Bronchial epithelial cell (primary cell): ENCODE measurements at regions not wholly inside any gene's neighbourhood (a gene's known extent, or its start where the extent isn't known, plus 50 kb on each side); places are given as distances from the start of the nearest gene placed in this dataset.
"Not testable (repeated sequence)": the region's sequence is repeated elsewhere in the genome, so short reads cannot be mapped to it uniquely, and the experiment has no call there.

Experiments used
- DNase-seq: peaks from one replicate; pipeline ENCODE4 v3.0.0-alpha.2; 2010; ENCODE audit warnings: low read depth
- FAIRE-seq: peaks from 2 replicates; lab custom pipeline; 2011; peaks lifted over from hg19 to GRCh38; lab: Jason Lieb, UNC
- H3K27me3 ChIP-seq: 2 replicates; pipeline ENCODE4 v1.5.1; 2011; ENCODE audit warnings: low read length; ENCODE audit not compliant: control insufficient read depth, insufficient read depth
- H3K36me3 ChIP-seq: 2 replicates; pipeline ENCODE4 v1.5.1; 2011; ENCODE audit warnings: low read length; ENCODE audit not compliant: control insufficient read depth, insufficient read depth
- H3K4me3 ChIP-seq: 2 replicates; pipeline ENCODE4 v1.5.1; 2011; ENCODE audit warnings: mild to moderate bottlenecking, low read depth, low read length, control low read depth
- TF ChIP-seq, protein P1 (sequence below): IDR thresholded peaks from 2 replicates; pipeline ENCODE4 v1.5.1; 2011; ENCODE audit warnings: mild to moderate bottlenecking, moderate library complexity, low read length, control low read depth, inconsistent platforms; ENCODE audit not compliant: insufficient read depth, severe bottlenecking

DNA sequence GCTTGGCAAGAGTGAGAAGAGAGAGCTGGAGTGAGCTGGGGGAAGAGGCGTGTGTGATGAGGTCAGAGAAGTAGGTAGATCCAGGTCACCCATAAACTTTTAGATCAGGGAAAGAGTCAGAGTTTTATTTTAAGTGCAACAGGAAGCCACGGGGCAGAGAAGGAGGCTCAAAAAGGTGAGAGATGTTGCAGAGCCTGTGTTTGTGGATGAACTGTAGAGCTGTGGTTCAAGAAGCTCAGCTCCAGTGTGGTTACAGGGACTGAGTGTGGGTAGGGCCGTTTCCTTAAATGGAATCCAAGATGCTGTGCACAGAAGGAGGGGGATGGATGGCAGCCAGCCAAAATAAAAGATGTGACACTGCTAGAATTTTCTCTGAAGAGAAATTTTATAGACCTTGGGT, 337.2 kb downstream of the SATB1 start:
- no peaks in the 10 kb centered on the region for H3K36me3 ChIP-seq
- H3K4me3 ChIP-seq, result no peak overlapping the region
- FAIRE-seq (no peak), DNase-seq (no peak)
- H3K27me3 ChIP-seq, result no peaks in the 10 kb centered on the region
- TF ChIP-seq, protein P1, sequence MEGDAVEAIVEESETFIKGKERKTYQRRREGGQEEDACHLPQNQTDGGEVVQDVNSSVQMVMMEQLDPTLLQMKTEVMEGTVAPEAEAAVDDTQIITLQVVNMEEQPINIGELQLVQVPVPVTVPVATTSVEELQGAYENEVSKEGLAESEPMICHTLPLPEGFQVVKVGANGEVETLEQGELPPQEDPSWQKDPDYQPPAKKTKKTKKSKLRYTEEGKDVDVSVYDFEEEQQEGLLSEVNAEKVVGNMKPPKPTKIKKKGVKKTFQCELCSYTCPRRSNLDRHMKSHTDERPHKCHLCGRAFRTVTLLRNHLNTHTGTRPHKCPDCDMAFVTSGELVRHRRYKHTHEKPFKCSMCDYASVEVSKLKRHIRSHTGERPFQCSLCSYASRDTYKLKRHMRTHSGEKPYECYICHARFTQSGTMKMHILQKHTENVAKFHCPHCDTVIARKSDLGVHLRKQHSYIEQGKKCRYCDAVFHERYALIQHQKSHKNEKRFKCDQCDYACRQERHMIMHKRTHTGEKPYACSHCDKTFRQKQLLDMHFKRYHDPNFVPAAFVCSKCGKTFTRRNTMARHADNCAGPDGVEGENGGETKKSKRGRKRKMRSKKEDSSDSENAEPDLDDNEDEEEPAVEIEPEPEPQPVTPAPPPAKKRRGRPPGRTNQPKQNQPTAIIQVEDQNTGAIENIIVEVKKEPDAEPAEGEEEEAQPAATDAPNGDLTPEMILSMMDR, result no peak

DNA sequence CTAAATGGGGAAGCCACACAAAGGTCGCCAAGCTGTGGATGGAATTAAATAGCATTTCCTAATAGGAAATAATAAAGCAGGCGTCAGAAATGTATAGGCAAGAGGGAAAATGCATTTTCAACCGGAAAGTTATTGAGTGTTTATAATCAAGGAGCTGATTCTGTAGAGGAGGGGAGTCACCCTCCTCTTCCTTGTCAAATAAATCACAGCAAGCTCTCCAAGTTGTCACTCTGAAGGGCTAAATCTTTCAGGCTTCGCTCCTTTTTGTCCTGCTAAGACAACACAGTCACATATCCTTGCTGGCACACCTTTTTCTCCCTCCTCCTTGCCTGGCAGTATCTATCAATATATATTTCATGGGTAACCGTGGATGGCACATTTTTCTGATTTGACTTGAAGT, 338.4 kb downstream of the SATB1 start:
- Histone ChIP-seq H3K4me3 (no peak overlapping the region), H3K36me3 (no peaks in the 10 kb centered on the region), H3K27me3 (no peaks in the 10 kb centered on the region)
- DNase-seq, result no peak
- no peak for FAIRE-seq
- TF ChIP-seq, protein P1, result no peak

DNA sequence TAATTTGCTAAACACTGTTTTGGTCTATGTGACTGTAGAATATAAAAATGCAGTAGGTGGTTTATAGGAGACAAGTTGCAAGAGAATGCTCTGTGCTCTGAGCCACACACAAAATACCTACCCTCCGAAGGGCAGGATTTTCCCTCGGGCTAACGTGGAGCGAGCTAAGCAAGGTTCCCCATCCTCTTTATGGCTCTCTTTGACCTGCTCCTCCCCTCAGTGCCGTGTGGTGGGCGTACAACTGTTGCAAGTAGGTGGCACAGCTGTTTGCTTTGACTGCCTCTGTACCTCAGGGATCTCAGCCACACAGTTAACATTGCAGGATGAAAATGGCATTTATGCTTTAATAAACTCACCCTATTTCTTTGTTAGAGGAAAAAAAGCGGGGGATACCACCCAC, 339.1 kb downstream of the SATB1 start:
- DNase-seq (no peak), FAIRE-seq (no peak)
- H3K36me3 ChIP-seq, result no peaks in the 10 kb centered on the region
- TF ChIP-seq, protein P1, result no peak
- H3K27me3 ChIP-seq, result no peaks in the 10 kb centered on the region
- no peak overlapping the region for H3K4me3 ChIP-seq

- Histone ChIP-seq H3K27me3 (no peaks in the 10 kb centered on the region), H3K36me3 (no peaks in the 10 kb centered on the region), H3K4me3 (no peak overlapping the region)
- FAIRE-seq, result no peak
- TF ChIP-seq, protein P1, result no peak
- DNase-seq, result no peak
These were observed 339.7 kb downstream of the SATB1 start for GRCh38 chr3:18085429-18085828.

DNA sequence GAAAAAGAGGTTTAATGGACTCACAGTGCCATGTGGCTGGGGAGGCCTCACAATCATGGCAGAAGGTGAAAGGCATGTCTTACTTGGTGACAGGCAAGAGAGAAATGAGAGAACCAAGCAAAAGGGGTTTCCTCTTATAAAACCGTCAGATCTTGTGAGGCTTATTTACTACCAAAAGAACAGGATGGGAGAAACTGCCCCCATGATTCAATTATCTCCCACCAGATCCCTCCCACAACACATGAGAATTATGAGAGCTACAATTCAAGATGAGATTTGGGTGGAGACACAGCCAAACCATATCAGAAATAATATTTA, 340.8 kb upstream of the TBC1D5 start:
- FAIRE-seq, result not testable (repeated sequence)

DNA sequence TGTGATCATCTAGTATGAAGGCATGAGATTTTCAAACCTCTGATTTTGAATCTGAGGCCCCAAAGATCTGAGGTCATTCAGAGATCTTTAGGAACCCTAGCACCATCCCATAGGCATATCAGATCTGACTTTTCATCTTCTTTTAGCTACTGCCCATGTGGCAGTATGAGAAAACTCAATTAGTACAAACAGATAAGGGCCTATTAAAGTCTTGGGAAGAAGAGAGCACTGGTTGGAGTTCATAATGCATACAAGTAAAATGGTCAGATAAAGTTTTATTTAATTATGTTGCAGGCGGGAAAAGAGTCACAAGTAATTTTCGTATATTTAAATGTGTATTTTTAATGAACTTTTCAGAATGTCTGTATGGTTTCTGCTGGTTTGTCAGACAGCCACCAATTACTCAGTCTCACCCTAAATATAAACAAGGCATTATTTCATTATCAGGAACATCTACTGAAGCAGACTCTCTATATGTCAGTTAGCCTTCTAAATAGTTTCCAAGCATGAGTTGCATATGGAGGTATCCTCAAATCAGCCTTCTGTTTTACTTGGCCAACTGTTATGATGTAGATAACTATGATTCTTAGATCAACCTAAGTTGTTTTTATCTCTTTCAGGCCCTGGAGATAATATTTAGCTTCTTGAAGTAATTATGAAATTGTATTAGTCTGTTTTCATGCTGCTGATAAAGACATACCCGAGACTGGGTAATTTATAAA, 340.3 kb upstream of the TBC1D5 start:
- no peak overlapping the region for H3K4me3 ChIP-seq
- TF ChIP-seq, protein P1, result no peak
- FAIRE-seq (no peak), DNase-seq (no peak)
- H3K27me3 ChIP-seq, result no peaks in the 10 kb centered on the region
- no peaks in the 10 kb centered on the region for H3K36me3 ChIP-seq

More for the DNA sequence above, 340.8 kb upstream of the TBC1D5 start:
- DNase-seq, H3K4me3 ChIP-seq, H3K27me3 ChIP-seq, H3K36me3 ChIP-seq: not testable (repeated sequence)
